H9 (cell line): ENCODE measurements at regions not wholly inside any gene's neighbourhood (a gene's known extent, or its start where the extent isn't known, plus 50 kb on each side); places are given as distances from the start of the nearest gene placed in this dataset.

ENCODE experiments used
- DNase-seq: peaks from one replicate; pipeline ENCODE4 v3.0.0-alpha.2; 2017
- H2AFZ ChIP-seq: one replicate; pipeline ENCODE4 v1.6.1; 2013; ENCODE audit warnings: mild to moderate bottlenecking, low read length, control low read depth, moderate library complexity
- H2AK5ac ChIP-seq: 2 replicates; pipeline ENCODE4 v1.6.1; 2013; ENCODE audit warnings: low read length, control low read depth, mixed read lengths; ENCODE audit not compliant: insufficient read length
- H2BK120ac ChIP-seq: one replicate; pipeline ENCODE4 v1.6.1; 2013; ENCODE audit warnings: low read depth, mild to moderate bottlenecking, low read length, control low read depth, inconsistent platforms; ENCODE audit not compliant: poor library complexity, severe bottlenecking
- H2BK12ac ChIP-seq: 2 replicates; pipeline ENCODE4 v1.6.1; 2013; ENCODE audit warnings: low read length, control low read depth, mixed read lengths, low read depth; ENCODE audit not compliant: insufficient read length
- H2BK15ac ChIP-seq: 2 replicates; pipeline ENCODE4 v1.6.1; 2013; ENCODE audit warnings: low read depth, low read length, control low read depth
- H2BK20ac ChIP-seq: one replicate; pipeline ENCODE4 v1.6.1; 2013; ENCODE audit warnings: low read depth, mild to moderate bottlenecking, low read length, control low read depth, inconsistent platforms; ENCODE audit not compliant: poor library complexity, severe bottlenecking
- H2BK5ac ChIP-seq: 2 replicates; pipeline ENCODE4 v1.6.1; 2013; ENCODE audit warnings: low read length, control low read depth, mixed read lengths; ENCODE audit not compliant: insufficient read length
- H3K14ac ChIP-seq: 2 replicates; pipeline ENCODE4 v1.6.1; 2013; ENCODE audit warnings: low read length, control low read depth; ENCODE audit not compliant: insufficient read depth
- H3K18ac ChIP-seq: 2 replicates; pipeline ENCODE4 v1.6.1; 2013; ENCODE audit warnings: low read depth, mild to moderate bottlenecking, mixed read lengths, low read length, control low read depth; ENCODE audit not compliant: insufficient read length
- H3K23ac ChIP-seq: 2 replicates; pipeline ENCODE4 v1.6.1; 2013; ENCODE audit warnings: low read length, control low read depth, mixed read lengths, low read depth; ENCODE audit not compliant: insufficient read length
- H3K23me2 ChIP-seq: 2 replicates; pipeline ENCODE4 v1.6.1; 2013; ENCODE audit warnings: low read depth, mild to moderate bottlenecking, mixed read lengths, low read length, control low read depth; ENCODE audit not compliant: insufficient read length, poor library complexity, severe bottlenecking
- H3K27ac ChIP-seq: 2 replicates; pipeline ENCODE4 v1.5.1; 2013; ENCODE audit warnings: low read length, control low read depth, mixed read lengths, low read depth; ENCODE audit not compliant: insufficient read length
- H3K27me3 ChIP-seq: 2 replicates; pipeline ENCODE4 v1.6.1; 2013; ENCODE audit warnings: low read length, control low read depth, inconsistent platforms; ENCODE audit not compliant: insufficient read depth
- H3K4ac ChIP-seq: 2 replicates; pipeline ENCODE4 v1.6.1; 2013; ENCODE audit warnings: low read depth, mild to moderate bottlenecking, control low read depth, inconsistent platforms, low read length, moderate library complexity
- H3K4me1 ChIP-seq: 2 replicates; pipeline ENCODE4 v1.6.1; 2013; ENCODE audit warnings: low read length, control low read depth, inconsistent platforms; ENCODE audit not compliant: insufficient read depth
- H3K4me2 ChIP-seq: 2 replicates; pipeline ENCODE4 v1.6.1; 2013; ENCODE audit warnings: low read length, control low read depth, mixed read lengths; ENCODE audit not compliant: insufficient read length, insufficient read depth
- H3K56ac ChIP-seq: 2 replicates; pipeline ENCODE4 v1.6.1; 2013; ENCODE audit warnings: low read depth, mild to moderate bottlenecking, mixed read lengths, low read length, control low read depth; ENCODE audit not compliant: insufficient read length
- H3K79me1 ChIP-seq: 2 replicates; pipeline ENCODE4 v1.6.1; 2013; ENCODE audit warnings: low read depth, mild to moderate bottlenecking, moderate library complexity, low read length, control low read depth, inconsistent platforms; ENCODE audit not compliant: insufficient read depth, poor library complexity, severe bottlenecking
- H3K79me2 ChIP-seq: 2 replicates; pipeline ENCODE4 v1.6.1; 2013; ENCODE audit warnings: low read length, control low read depth, inconsistent platforms; ENCODE audit not compliant: insufficient read depth
- H3K9ac ChIP-seq: 2 replicates; pipeline ENCODE4 v1.6.1; 2013; ENCODE audit warnings: low read length, control low read depth, mixed read lengths; ENCODE audit not compliant: insufficient read length; ENCODE audit errors: extremely low read depth
- H3K9me3 ChIP-seq: one replicate; pipeline ENCODE4 v1.6.1; 2013; ENCODE audit warnings: low read depth, low read length, inconsistent platforms; ENCODE audit not compliant: control insufficient read depth
- H3T11ph ChIP-seq: one replicate; pipeline ENCODE4 v1.6.1; 2013; ENCODE audit warnings: mild to moderate bottlenecking, low read length, control low read depth, inconsistent platforms
- H4K20me1 ChIP-seq: one replicate; pipeline ENCODE4 v1.6.1; 2013; ENCODE audit not compliant: control insufficient read depth, insufficient read length, insufficient read depth
- H4K5ac ChIP-seq: 2 replicates; pipeline ENCODE4 v1.6.1; 2013; ENCODE audit warnings: low read depth, mild to moderate bottlenecking, mixed read lengths, low read length, control low read depth; ENCODE audit not compliant: insufficient read length
- H4K8ac ChIP-seq: replicated peaks from 2 replicates; pipeline ENCODE4 v1.6.1; 2013; ENCODE audit warnings: low read length, control low read depth, mixed read lengths, low read depth; ENCODE audit not compliant: insufficient read length
- H4K91ac ChIP-seq: 2 replicates; pipeline ENCODE4 v1.6.1; 2013; ENCODE audit warnings: low read depth, mild to moderate bottlenecking, moderate library complexity, mixed read lengths, low read length, control low read depth; ENCODE audit not compliant: insufficient read length
- H3K27ac Mint-ChIP-seq, 3 experiments: 2 replicates in 2 of 3; 3 replicates in 1 of 3; pipeline ENCODE4 v1.8.0; 2020 to 2021; ENCODE audit warnings: mixed read lengths in 3 of 3, mild to moderate bottlenecking in 1 of 3, moderate library complexity in 1 of 3
- H3K27me3 Mint-ChIP-seq: 2 replicates; pipeline ENCODE4 v1.8.0; 2021; ENCODE audit warnings: low read depth, mild to moderate bottlenecking, moderate library complexity, mixed read lengths
- H3K36me3 Mint-ChIP-seq, 3 experiments: 2 replicates in 2 of 3; 3 replicates in 1 of 3; pipeline ENCODE4 v1.8.0; 2020 to 2021; ENCODE audit warnings: low read depth in 3 of 3, mixed read lengths in 3 of 3; ENCODE audit not compliant: insufficient read depth in 1 of 3
- H3K4me1 Mint-ChIP-seq, 2 experiments: 2 replicates each; pipeline ENCODE4 v1.8.0; 2020; ENCODE audit warnings: mixed read lengths in 2 of 2
- H3K4me3 Mint-ChIP-seq, 2 experiments: 2 replicates in 1 of 2; 3 replicates in 1 of 2; pipeline ENCODE4 v1.8.0; 2020 to 2021; ENCODE audit warnings: mild to moderate bottlenecking in 2 of 2, mixed read lengths in 2 of 2, moderate library complexity in 1 of 2
- H3K9me3 Mint-ChIP-seq, 2 experiments: 2 replicates in 1 of 2; 3 replicates in 1 of 2; pipeline ENCODE4 v1.8.0; 2020; ENCODE audit warnings: mild to moderate bottlenecking in 2 of 2, mixed read lengths in 2 of 2, moderate library complexity in 1 of 2
- WGBS: extraction: QIAGEN DNeasy Blood & Tissue Kit; methylation state at CpG from one replicate; pipeline ENCODE4 v1.1.7; 2013; ENCODE audit warnings: missing lambda C conversion rate, low lambda C conversion rate, mixed read lengths; ENCODE audit not compliant: insufficient read length; ENCODE audit errors: extremely low coverage; 5-methylcytosine and 5-hydroxymethylcytosine counted together
- TF ChIP-seq, protein P1 (sequence below): fragments of 200-600 bp; sonication (generic); conservative IDR thresholded peaks from 3 replicates; pipeline ENCODE4 v1.8.0; 2021; ENCODE audit warnings: antibody characterized with exemption, mild to moderate bottlenecking

DNA sequence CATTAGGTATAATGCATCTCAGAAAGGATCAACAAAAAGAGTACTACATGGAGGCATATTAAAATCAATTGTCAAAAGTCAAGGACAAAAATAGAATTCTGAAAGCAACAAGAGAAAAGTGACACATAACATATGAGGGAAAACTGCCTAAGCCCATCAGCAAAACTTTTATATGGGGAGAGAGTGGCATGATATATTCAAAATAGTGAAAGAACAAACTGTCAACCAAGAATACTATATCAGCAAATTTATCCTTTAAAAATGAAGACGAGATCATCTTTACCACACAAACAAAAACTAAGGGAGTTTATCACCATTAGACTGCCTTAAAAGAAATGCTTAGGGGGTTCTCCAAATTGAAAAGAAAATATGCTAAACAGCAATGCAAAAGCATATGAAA is 86.4 kb upstream of the CHRDL1 start:
- Mint-ChIP-seq H3K36me3 (peaks cover 0 to 15% (median 6%) of the 10 kb centered on the region in 3 experiments; a peak in 2 of 7 replicates), H3K4me1 (no peaks in the 10 kb centered on the region), H3K9me3 (peaks cover 19 to 21% of the 10 kb centered on the region in 2 experiments), H3K27me3 (peaks cover 4% of the 10 kb centered on the region), H3K4me3 (no peak overlapping the region), H3K27ac (no peak overlapping the region)
- Histone ChIP-seq H3K27me3 (no peaks in the 10 kb centered on the region), H3K4me2 (no peak overlapping the region), H4K8ac (no peak overlapping the region), H3K9ac (no peak overlapping the region), H3K79me1 (no peaks in the 10 kb centered on the region), H4K91ac (no peak overlapping the region), H3K23me2 (no peaks in the 10 kb centered on the region), H2BK15ac (no peak overlapping the region), H3K27ac (no peak overlapping the region), H3K56ac (no peak overlapping the region), H3K4me1 (no peaks in the 10 kb centered on the region), H2AFZ (no peak overlapping the region), H4K5ac (no peak overlapping the region), H3T11ph (no peak overlapping the region), H3K9me3 (no peaks in the 10 kb centered on the region), H3K79me2 (no peaks in the 10 kb centered on the region), H3K4ac (no peak overlapping the region), H2BK120ac (no peak overlapping the region), H3K18ac (no peak overlapping the region), H2BK20ac (no peak overlapping the region), H4K20me1 (no peaks in the 10 kb centered on the region), H3K23ac (no peak overlapping the region), H3K14ac (no peak overlapping the region), H2BK12ac (no peak overlapping the region), H2BK5ac (no peak overlapping the region), H2AK5ac (no peak overlapping the region)
- TF ChIP-seq, protein P1, sequence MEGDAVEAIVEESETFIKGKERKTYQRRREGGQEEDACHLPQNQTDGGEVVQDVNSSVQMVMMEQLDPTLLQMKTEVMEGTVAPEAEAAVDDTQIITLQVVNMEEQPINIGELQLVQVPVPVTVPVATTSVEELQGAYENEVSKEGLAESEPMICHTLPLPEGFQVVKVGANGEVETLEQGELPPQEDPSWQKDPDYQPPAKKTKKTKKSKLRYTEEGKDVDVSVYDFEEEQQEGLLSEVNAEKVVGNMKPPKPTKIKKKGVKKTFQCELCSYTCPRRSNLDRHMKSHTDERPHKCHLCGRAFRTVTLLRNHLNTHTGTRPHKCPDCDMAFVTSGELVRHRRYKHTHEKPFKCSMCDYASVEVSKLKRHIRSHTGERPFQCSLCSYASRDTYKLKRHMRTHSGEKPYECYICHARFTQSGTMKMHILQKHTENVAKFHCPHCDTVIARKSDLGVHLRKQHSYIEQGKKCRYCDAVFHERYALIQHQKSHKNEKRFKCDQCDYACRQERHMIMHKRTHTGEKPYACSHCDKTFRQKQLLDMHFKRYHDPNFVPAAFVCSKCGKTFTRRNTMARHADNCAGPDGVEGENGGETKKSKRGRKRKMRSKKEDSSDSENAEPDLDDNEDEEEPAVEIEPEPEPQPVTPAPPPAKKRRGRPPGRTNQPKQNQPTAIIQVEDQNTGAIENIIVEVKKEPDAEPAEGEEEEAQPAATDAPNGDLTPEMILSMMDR = no peak
- WGBS = no CpG with 5 or more reads among the region's 1 CpG
- no peak for DNase-seq
